GM23248 (cell line): ENCODE measurements at regions not wholly inside any gene's neighbourhood (a gene's known extent, or its start where the extent isn't known, plus 50 kb on each side); places are given as distances from the start of the nearest gene placed in this dataset.

Experiments used
- EZH2 ChIP-seq: fragments of 200-600 bp; sonication (generic); IDR thresholded peaks from 2 replicates; pipeline ENCODE4 v1.6.1; 2018; ENCODE audit warnings: antibody characterized with exemption, mild to moderate bottlenecking; ENCODE audit not compliant: insufficient read depth, poor library complexity, severe bottlenecking
- EZH2phosphoT487 ChIP-seq: fragments of 200-600 bp; sonication (generic); IDR thresholded peaks from 2 replicates; pipeline ENCODE4 v1.6.1; 2018; ENCODE audit warnings: antibody characterized with exemption, moderate library complexity, mild to moderate bottlenecking, low read depth; ENCODE audit not compliant: insufficient read depth

DNA sequence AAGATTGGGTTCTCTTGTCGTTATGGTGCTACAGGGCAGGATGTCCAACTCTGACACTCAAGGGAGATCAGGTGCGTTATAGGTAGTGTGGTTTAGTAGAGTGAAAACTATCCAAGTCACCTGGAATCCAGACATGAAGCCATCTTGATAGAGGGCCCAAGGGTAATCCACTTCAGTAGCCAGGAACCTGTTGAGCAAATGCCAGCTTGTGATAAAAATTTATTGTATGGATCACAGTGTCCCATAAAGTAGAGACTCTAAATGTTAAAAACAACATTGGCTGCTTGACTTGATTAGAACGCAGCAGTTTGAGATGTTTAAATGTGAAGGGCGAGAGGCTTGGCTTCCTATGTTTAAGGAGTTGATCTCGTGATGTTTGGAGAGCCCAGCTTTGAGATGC, 105.7 kb upstream of the GMDS start:
- TF ChIP-seq EZH2 (no peak), EZH2phosphoT487 (no peak)
